Smooth muscle cell (in vitro differentiated cells): ENCODE measurements at regions not wholly inside any gene's neighbourhood (a gene's known extent, or its start where the extent isn't known, plus 50 kb on each side); places are given as distances from the start of the nearest gene placed in this dataset.

Source experiments
- DNase-seq: peaks from one replicate; lab custom pipeline; 2025; ENCODE audit not compliant: unreplicated experiment; lab: John Stamatoyannopoulos, UW
- H2AFZ ChIP-seq: fragments of 200-600 bp; sonication (generic); 2 replicates; pipeline ENCODE4 v1.6.0; 2016; ENCODE audit warnings: antibody characterized with exemption, low read depth, mild to moderate bottlenecking
- H3F3A ChIP-seq: fragments of 200-600 bp; sonication (generic); 2 replicates; pipeline ENCODE4 v1.6.0; 2017; ENCODE audit warnings: antibody characterized with exemption, low read depth
- H3K27ac ChIP-seq: fragments of 200-600 bp; sonication (generic); 2 replicates; pipeline ENCODE4 v1.5.1; 2016; ENCODE audit warnings: low read depth, mild to moderate bottlenecking
- H3K27me3 ChIP-seq: fragments of 200-600 bp; sonication (generic); 2 replicates; pipeline ENCODE4 v1.6.1; 2016; ENCODE audit warnings: low read depth, mild to moderate bottlenecking
- H3K36me3 ChIP-seq: fragments of 200-600 bp; sonication (generic); 2 replicates; pipeline ENCODE4 v1.5.1; 2016; ENCODE audit warnings: low read depth
- H3K4me1 ChIP-seq: fragments of 200-600 bp; sonication (generic); 2 replicates; pipeline ENCODE4 v1.5.1; 2016; ENCODE audit warnings: low read depth
- H3K4me2 ChIP-seq: fragments of 200-600 bp; sonication (generic); 2 replicates; pipeline ENCODE4 v1.6.0; 2016; ENCODE audit warnings: mild to moderate bottlenecking
- H3K4me3 ChIP-seq: fragments of 200-600 bp; sonication (generic); 2 replicates; pipeline ENCODE4 v1.5.1; 2016; ENCODE audit warnings: mild to moderate bottlenecking
- H3K79me2 ChIP-seq: fragments of 200-600 bp; sonication (generic); 2 replicates; pipeline ENCODE4 v1.6.0; 2016; ENCODE audit warnings: low read depth, mild to moderate bottlenecking
- H3K9ac ChIP-seq: fragments of 200-600 bp; sonication (generic); 2 replicates; pipeline ENCODE4 v1.6.0; 2016; ENCODE audit warnings: low read depth
- H3K9me3 ChIP-seq: fragments of 200-600 bp; sonication (generic); replicated peaks from 2 replicates; pipeline ENCODE4 v1.5.1; 2016; ENCODE audit warnings: low read depth
- H4K20me1 ChIP-seq: fragments of 200-600 bp; sonication (generic); 2 replicates; pipeline ENCODE4 v1.6.0; 2016; ENCODE audit warnings: low read depth
- CTCF ChIP-seq: fragments of 200-600 bp; sonication (generic); IDR thresholded peaks from 2 replicates; pipeline ENCODE4 v1.5.1; 2017; ENCODE audit warnings: borderline replicate concordance, mild to moderate bottlenecking, antibody characterized with exemption; ENCODE audit not compliant: insufficient read depth, poor library complexity, severe bottlenecking
- WGBS: methylation state at CpG from one replicate; pipeline ENCODE4 v1.1.7; 2016; ENCODE audit warnings: low lambda C conversion rate; 5-methylcytosine and 5-hydroxymethylcytosine counted together

- no peaks in the 10 kb centered on the region for H3K4me1 ChIP-seq
- peaks cover 1% of the 10 kb centered on the region for H3K27me3 ChIP-seq
- no peak overlapping the region for H3K4me2 ChIP-seq
- no peaks in the 10 kb centered on the region for H4K20me1 ChIP-seq
- no peak for TF ChIP-seq CTCF
- no peak overlapping the region for H3K27ac ChIP-seq
- no peak for DNase-seq
- H3K9me3 ChIP-seq: no peaks in the 10 kb centered on the region
- no peak overlapping the region for H3K4me3 ChIP-seq
- no peaks in the 10 kb centered on the region for H3F3A ChIP-seq
- H3K9ac ChIP-seq: no peak overlapping the region
- no peaks in the 10 kb centered on the region for H3K79me2 ChIP-seq
- no peak overlapping the region for H2AFZ ChIP-seq
- H3K36me3 ChIP-seq: no peaks in the 10 kb centered on the region
- 63% methylated on average over 4 of the region's 4 CpGs for WGBS
These were observed 172.5 kb downstream of the RASEF start for GRCh38 chr9:82890401-82890800.

GRCh38 chr9:82890865-82891264, 172.1 kb downstream of the RASEF start:
- H3K79me2 ChIP-seq: no peaks in the 10 kb centered on the region
- no peak overlapping the region for H3K4me3 ChIP-seq
- no peak overlapping the region for H3K9ac ChIP-seq
- no peaks in the 10 kb centered on the region for H3K36me3 ChIP-seq
- H3F3A ChIP-seq: no peaks in the 10 kb centered on the region
- no peaks in the 10 kb centered on the region for H3K9me3 ChIP-seq
- no peak overlapping the region for H3K27ac ChIP-seq
- H4K20me1 ChIP-seq: no peaks in the 10 kb centered on the region
- no peak overlapping the region for H3K4me2 ChIP-seq
- H2AFZ ChIP-seq: no peak overlapping the region
- no peaks in the 10 kb centered on the region for H3K27me3 ChIP-seq
- TF ChIP-seq CTCF: no peak
- DNase-seq: no peak
- H3K4me1 ChIP-seq: no peaks in the 10 kb centered on the region

GRCh38 chr9:82891321-82891720, 171.6 kb downstream of the RASEF start:
- Histone ChIP-seq H3K36me3 (no peaks in the 10 kb centered on the region), H3K27me3 (no peaks in the 10 kb centered on the region), H3K79me2 (no peaks in the 10 kb centered on the region), H3K9me3 (no peaks in the 10 kb centered on the region), H3K27ac (no peak overlapping the region), H3K4me3 (no peak overlapping the region), H3K4me2 (no peak overlapping the region), H4K20me1 (no peaks in the 10 kb centered on the region), H3K9ac (no peak overlapping the region), H2AFZ (no peak overlapping the region), H3F3A (no peaks in the 10 kb centered on the region), H3K4me1 (no peaks in the 10 kb centered on the region)
- WGBS: 92% methylated on average over 1 of the region's 1 CpG
- TF ChIP-seq CTCF: no peak
- no peak for DNase-seq

GRCh38 chr9:82893549-82893948, 169.4 kb downstream of the RASEF start:
- Histone ChIP-seq H3K9ac (no peak overlapping the region), H3F3A (no peaks in the 10 kb centered on the region), H3K79me2 (no peaks in the 10 kb centered on the region), H2AFZ (no peak overlapping the region), H3K36me3 (no peaks in the 10 kb centered on the region), H3K27ac (no peak overlapping the region), H3K4me2 (no peak overlapping the region), H3K9me3 (no peaks in the 10 kb centered on the region), H4K20me1 (no peaks in the 10 kb centered on the region), H3K27me3 (no peaks in the 10 kb centered on the region), H3K4me1 (no peaks in the 10 kb centered on the region), H3K4me3 (no peak overlapping the region)
- no peak for DNase-seq
- no peak for TF ChIP-seq CTCF
